ENCODE measurements at regions not wholly inside any gene's neighbourhood (a gene's known extent, or its start where the extent isn't known, plus 50 kb on each side); places are given as distances from the start of the nearest gene placed in this dataset.
"Not testable (repeated sequence)": the region's sequence is repeated elsewhere in the genome, so short reads cannot be mapped to it uniquely, and the experiment has no call there.

- not testable (repeated sequence) for TF ChIP-seq CTCF (conservative IDR thresholded peaks at IDR 0.05; ENCODE audit: low read depth, low read length); POLR2A (IDR thresholded peaks at IDR 0.05; ENCODE audit: low read depth, low read length); FOS (IDR thresholded peaks at IDR 0.05; ENCODE audit: low read depth, low read length); RCOR1 (IDR thresholded peaks at IDR 0.05; ENCODE audit: insufficient replicate concordance, low read length); MXI1 (IDR thresholded peaks at IDR 0.05; ENCODE audit: borderline replicate concordance, low read depth, low read length)
Observed at GRCh38 chr20:29881107-29881506, 1376.4 kb upstream of the DEFB115 start.

All from IMR-90 (cell line).